ENCODE measurements at regions not wholly inside any gene's neighbourhood (a gene's known extent, or its start where the extent isn't known, plus 50 kb on each side); places are given as distances from the start of the nearest gene placed in this dataset.

GRCh38 chr4:173590697-173591096, 60.7 kb upstream of the HAND2 start:
- no peak overlapping the region for H3K9ac ChIP-seq (ENCODE audit: low read length)
- DNase-seq (ENCODE audit: low read depth): no peak
- H3K4me3 ChIP-seq (ENCODE audit: low read length): no peak overlapping the region
- no peaks in the 10 kb centered on the region for H3K9me3 ChIP-seq (ENCODE audit: control insufficient read depth, low read length)
- no peaks in the 10 kb centered on the region for H3K36me3 ChIP-seq (ENCODE audit: control insufficient read depth, insufficient read depth, low read length, severe bottlenecking)
- no peaks in the 10 kb centered on the region for H3K27me3 ChIP-seq (replicated peaks; ENCODE audit: control insufficient read depth, insufficient read depth, low read length)
- no peaks in the 10 kb centered on the region for H3K4me1 ChIP-seq (ENCODE audit: control insufficient read depth, insufficient read depth, low read length)

GRCh38 chr4:173585876-173586572, 56.0 kb upstream of the HAND2 start:
- Histone ChIP-seq H3K27me3 (replicated peaks; ENCODE audit: control insufficient read depth, insufficient read depth, low read length) (no peaks in the 10 kb centered on the region), H3K4me3 (ENCODE audit: low read length) (no peak overlapping the region), H3K4me1 (ENCODE audit: control insufficient read depth, insufficient read depth, low read length) (no peaks in the 10 kb centered on the region), H3K9ac (ENCODE audit: low read length) (no peak overlapping the region), H3K36me3 (ENCODE audit: control insufficient read depth, insufficient read depth, low read length, severe bottlenecking) (no peaks in the 10 kb centered on the region), H3K9me3 (ENCODE audit: control insufficient read depth, low read length) (no peaks in the 10 kb centered on the region)
- DNase-seq (ENCODE audit: low read depth): no peak

- DNase-seq (ENCODE audit: low read depth): no peak
- Histone ChIP-seq H3K4me1 (ENCODE audit: control insufficient read depth, insufficient read depth, low read length) (no peaks in the 10 kb centered on the region), H3K9me3 (ENCODE audit: control insufficient read depth, low read length) (no peaks in the 10 kb centered on the region), H3K4me3 (ENCODE audit: low read length) (no peak overlapping the region), H3K36me3 (ENCODE audit: control insufficient read depth, insufficient read depth, low read length, severe bottlenecking) (no peaks in the 10 kb centered on the region), H3K27me3 (replicated peaks; ENCODE audit: control insufficient read depth, insufficient read depth, low read length) (no peaks in the 10 kb centered on the region), H3K9ac (ENCODE audit: low read length) (no peak overlapping the region)
Measured at GRCh38 chr4:173584506-173584905, 54.5 kb upstream of the HAND2 start.

Data from adipocyte (in vitro differentiated cells).